ENCODE measurements at regions not wholly inside any gene's neighbourhood (a gene's known extent, or its start where the extent isn't known, plus 50 kb on each side); places are given as distances from the start of the nearest gene placed in this dataset.
"Not testable (repeated sequence)": the region's sequence is repeated elsewhere in the genome, so short reads cannot be mapped to it uniquely, and the experiment has no call there.

- DNase-seq, result no peak
Observed at GRCh38 chr2:225779829-225780228, 380.3 kb downstream of the NYAP2 start.

- no peak for DNase-seq
Observed at GRCh38 chr2:225773148-225773547, 373.6 kb downstream of the NYAP2 start.

GRCh38 chr2:225771701-225772100, 372.2 kb downstream of the NYAP2 start:
- no peak for DNase-seq

GRCh38 chr2:225768741-225769140, 369.2 kb downstream of the NYAP2 start:
- DNase-seq, result no peak

GRCh38 chr2:225766431-225766830, 366.9 kb downstream of the NYAP2 start:
- DNase-seq, result no peak

- no peak for DNase-seq
Observed at GRCh38 chr2:225765820-225766219, 366.3 kb downstream of the NYAP2 start.

GRCh38 chr2:225764346-225764745, 364.8 kb downstream of the NYAP2 start:
- DNase-seq, result no peak

- DNase-seq, result no peak
Observed at GRCh38 chr2:225763711-225764110, 364.2 kb downstream of the NYAP2 start.

GRCh38 chr2:225761396-225761795, 361.9 kb downstream of the NYAP2 start:
- DNase-seq, result no peak

- no peak for DNase-seq
Observed at GRCh38 chr2:225757248-225757647, 357.7 kb downstream of the NYAP2 start.

- no peak for DNase-seq
Observed at GRCh38 chr2:225756198-225756597, 356.7 kb downstream of the NYAP2 start.

- DNase-seq, result no peak
Observed at GRCh38 chr2:225748609-225749008, 349.1 kb downstream of the NYAP2 start.

- DNase-seq, result not testable (repeated sequence)
Observed at GRCh38 chr2:225743996-225744395, 344.5 kb downstream of the NYAP2 start.

GRCh38 chr2:225742487-225742886, 343.0 kb downstream of the NYAP2 start:
- no peak for DNase-seq

- no peak for DNase-seq
Observed at GRCh38 chr2:225740086-225740485, 340.6 kb downstream of the NYAP2 start.

GRCh38 chr2:225739328-225739727, 339.8 kb downstream of the NYAP2 start:
- DNase-seq, result no peak

GRCh38 chr2:225738735-225739134, 339.2 kb downstream of the NYAP2 start:
- DNase-seq, result no peak

- DNase-seq, result no peak
Observed at GRCh38 chr2:225737556-225737955, 338.0 kb downstream of the NYAP2 start.

GRCh38 chr2:225735844-225736243, 336.3 kb downstream of the NYAP2 start:
- DNase-seq, result no peak

- no peak for DNase-seq
Observed at GRCh38 chr2:225725726-225726125, 326.2 kb downstream of the NYAP2 start.

Data from islet precursor cell (in vitro differentiated cells).